Smooth muscle cell (in vitro differentiated cells): ENCODE measurements at regions not wholly inside any gene's neighbourhood (a gene's known extent, or its start where the extent isn't known, plus 50 kb on each side); places are given as distances from the start of the nearest gene placed in this dataset.

Source experiments
- DNase-seq: peaks from one replicate; lab custom pipeline; 2025; ENCODE audit not compliant: unreplicated experiment; lab: John Stamatoyannopoulos, UW
- H2AFZ ChIP-seq: fragments of 200-600 bp; sonication (generic); 2 replicates; pipeline ENCODE4 v1.6.0; 2016; ENCODE audit warnings: antibody characterized with exemption, low read depth, mild to moderate bottlenecking
- H3F3A ChIP-seq: fragments of 200-600 bp; sonication (generic); 2 replicates; pipeline ENCODE4 v1.6.0; 2017; ENCODE audit warnings: antibody characterized with exemption, low read depth
- H3K27ac ChIP-seq: fragments of 200-600 bp; sonication (generic); 2 replicates; pipeline ENCODE4 v1.5.1; 2016; ENCODE audit warnings: low read depth, mild to moderate bottlenecking
- H3K27me3 ChIP-seq: fragments of 200-600 bp; sonication (generic); 2 replicates; pipeline ENCODE4 v1.6.1; 2016; ENCODE audit warnings: low read depth, mild to moderate bottlenecking
- H3K36me3 ChIP-seq: fragments of 200-600 bp; sonication (generic); 2 replicates; pipeline ENCODE4 v1.5.1; 2016; ENCODE audit warnings: low read depth
- H3K4me1 ChIP-seq: fragments of 200-600 bp; sonication (generic); 2 replicates; pipeline ENCODE4 v1.5.1; 2016; ENCODE audit warnings: low read depth
- H3K4me2 ChIP-seq: fragments of 200-600 bp; sonication (generic); 2 replicates; pipeline ENCODE4 v1.6.0; 2016; ENCODE audit warnings: mild to moderate bottlenecking
- H3K4me3 ChIP-seq: fragments of 200-600 bp; sonication (generic); 2 replicates; pipeline ENCODE4 v1.5.1; 2016; ENCODE audit warnings: mild to moderate bottlenecking
- H3K79me2 ChIP-seq: fragments of 200-600 bp; sonication (generic); 2 replicates; pipeline ENCODE4 v1.6.0; 2016; ENCODE audit warnings: low read depth, mild to moderate bottlenecking
- H3K9ac ChIP-seq: fragments of 200-600 bp; sonication (generic); 2 replicates; pipeline ENCODE4 v1.6.0; 2016; ENCODE audit warnings: low read depth
- H3K9me3 ChIP-seq: fragments of 200-600 bp; sonication (generic); replicated peaks from 2 replicates; pipeline ENCODE4 v1.5.1; 2016; ENCODE audit warnings: low read depth
- H4K20me1 ChIP-seq: fragments of 200-600 bp; sonication (generic); 2 replicates; pipeline ENCODE4 v1.6.0; 2016; ENCODE audit warnings: low read depth
- CTCF ChIP-seq: fragments of 200-600 bp; sonication (generic); IDR thresholded peaks from 2 replicates; pipeline ENCODE4 v1.5.1; 2017; ENCODE audit warnings: borderline replicate concordance, mild to moderate bottlenecking, antibody characterized with exemption; ENCODE audit not compliant: insufficient read depth, poor library complexity, severe bottlenecking
- WGBS: methylation state at CpG from one replicate; pipeline ENCODE4 v1.1.7; 2016; ENCODE audit warnings: low lambda C conversion rate; 5-methylcytosine and 5-hydroxymethylcytosine counted together

- 57% methylated on average over 3 of the region's 3 CpGs for WGBS
- Histone ChIP-seq H3K27me3 (no peaks in the 10 kb centered on the region), H3K4me2 (no peak overlapping the region), H4K20me1 (no peaks in the 10 kb centered on the region), H3K9me3 (no peaks in the 10 kb centered on the region), H2AFZ (no peak overlapping the region), H3F3A (no peaks in the 10 kb centered on the region), H3K36me3 (no peaks in the 10 kb centered on the region), H3K9ac (no peak overlapping the region), H3K79me2 (no peaks in the 10 kb centered on the region), H3K4me3 (no peak overlapping the region), H3K4me1 (no peaks in the 10 kb centered on the region), H3K27ac (no peak overlapping the region)
- TF ChIP-seq CTCF, result no peak
- no peak for DNase-seq
These were observed 424.2 kb downstream of the FGF13 start for GRCh38 chrX:138287205-138287877.

GRCh38 chrX:138294951-138295350, 416.6 kb downstream of the FGF13 start:
- 76% methylated on average over 5 of the region's 5 CpGs for WGBS
- no peak for TF ChIP-seq CTCF
- Histone ChIP-seq H3K27ac (no peak overlapping the region), H2AFZ (no peak overlapping the region), H3K4me1 (no peaks in the 10 kb centered on the region), H3K4me2 (no peak overlapping the region), H3K79me2 (no peaks in the 10 kb centered on the region), H3K4me3 (no peak overlapping the region), H4K20me1 (no peaks in the 10 kb centered on the region), H3K9ac (no peak overlapping the region), H3K27me3 (no peaks in the 10 kb centered on the region), H3K36me3 (no peaks in the 10 kb centered on the region), H3F3A (no peaks in the 10 kb centered on the region), H3K9me3 (no peaks in the 10 kb centered on the region)
- DNase-seq, result no peak

GRCh38 chrX:138298268-138298667, 413.2 kb downstream of the FGF13 start:
- no peak overlapping the region for H3K4me2 ChIP-seq
- no peaks in the 10 kb centered on the region for H3K4me1 ChIP-seq
- DNase-seq, result no peak
- H2AFZ ChIP-seq, result no peak overlapping the region
- H3K27ac ChIP-seq, result no peak overlapping the region
- TF ChIP-seq CTCF, result peak; percentile 32
- H3K4me3 ChIP-seq, result no peak overlapping the region
- H3K79me2 ChIP-seq, result no peaks in the 10 kb centered on the region
- WGBS, result 58% methylated on average over 3 of the region's 3 CpGs
- H3K27me3 ChIP-seq, result no peaks in the 10 kb centered on the region
- no peaks in the 10 kb centered on the region for H3K9me3 ChIP-seq
- no peaks in the 10 kb centered on the region for H4K20me1 ChIP-seq
- no peaks in the 10 kb centered on the region for H3K36me3 ChIP-seq
- H3F3A ChIP-seq, result no peaks in the 10 kb centered on the region
- no peak overlapping the region for H3K9ac ChIP-seq

- DNase-seq, result no peak
- Histone ChIP-seq H3K4me1 (no peaks in the 10 kb centered on the region), H3K27ac (no peak overlapping the region), H3K4me2 (no peak overlapping the region), H3K4me3 (no peak overlapping the region), H3K9me3 (no peaks in the 10 kb centered on the region), H4K20me1 (no peaks in the 10 kb centered on the region), H3K79me2 (no peaks in the 10 kb centered on the region), H3F3A (no peaks in the 10 kb centered on the region), H2AFZ (no peak overlapping the region), H3K9ac (no peak overlapping the region), H3K36me3 (no peaks in the 10 kb centered on the region), H3K27me3 (no peaks in the 10 kb centered on the region)
- no peak for TF ChIP-seq CTCF
These were observed 365.7 kb downstream of the FGF13 start for GRCh38 chrX:138345801-138346200.
